Liver (tissue), 3 donors: ENCODE measurements at regions not wholly inside any gene's neighbourhood (a gene's known extent, or its start where the extent isn't known, plus 50 kb on each side); places are given as distances from the start of the nearest gene placed in this dataset.
"Not testable (repeated sequence)": the region's sequence is repeated elsewhere in the genome, so short reads cannot be mapped to it uniquely, and the experiment has no call there.

Experiments used
- EGR1 ChIP-seq, 2 donors: IDR thresholded peaks; 2 replicates each; pipeline ENCODE4 v1.6.1; 2016 to 2018; ENCODE audit warnings: antibody characterized with exemption in 2 of 2, low read depth in 2 of 2
- FOXA1 ChIP-seq: IDR thresholded peaks from 2 replicates; pipeline ENCODE4 v1.6.1; 2016; ENCODE audit warnings: antibody characterized with exemption
- GABPA ChIP-seq, 2 donors: IDR thresholded peaks in 1 of 2; conservative IDR thresholded peaks in 1 of 2; 2 replicates each; pipeline ENCODE4 v1.6.1; 2016; ENCODE audit warnings: antibody characterized with exemption in 2 of 2, mild to moderate bottlenecking in 1 of 2, moderate library complexity in 1 of 2
- RAD21 ChIP-seq, 2 donors: IDR thresholded peaks; 2 replicates each; pipeline ENCODE4 v1.6.1; 2016; ENCODE audit warnings: antibody characterized with exemption in 2 of 2, mild to moderate bottlenecking in 2 of 2
- RXRA ChIP-seq, 2 donors: IDR thresholded peaks; 2 replicates each; pipeline ENCODE4 v1.6.1; 2017 to 2018; ENCODE audit warnings: antibody characterized with exemption in 2 of 2, mild to moderate bottlenecking in 1 of 2
- SP1 ChIP-seq: IDR thresholded peaks from 2 replicates; pipeline ENCODE4 v1.6.1; 2018; ENCODE audit warnings: antibody characterized with exemption, mild to moderate bottlenecking
- YY1 ChIP-seq: IDR thresholded peaks from 2 replicates; pipeline ENCODE4 v1.6.1; 2016; ENCODE audit warnings: antibody characterized with exemption, mild to moderate bottlenecking
- TF ChIP-seq, protein P1 (sequence below): fragments of 150-350 bp; IDR thresholded peaks from 2 replicates; pipeline ENCODE4 v1.5.1; 2017; ENCODE audit warnings: improper control_type of control experiment, low read depth, low read length; ENCODE audit not compliant: missing input control
- TF ChIP-seq, protein P2 (sequence below): IDR thresholded peaks from 2 replicates; pipeline ENCODE4 v1.6.1; 2016; ENCODE audit warnings: antibody characterized with exemption, mild to moderate bottlenecking
- TF ChIP-seq, protein P3 (sequence below): IDR thresholded peaks from 2 replicates; pipeline ENCODE4 v1.6.1; 2016; ENCODE audit warnings: antibody characterized with exemption
- TF ChIP-seq, protein P4 (sequence below): IDR thresholded peaks from 2 replicates; pipeline ENCODE4 v1.6.1; 2016; ENCODE audit warnings: antibody characterized with exemption
- TF ChIP-seq, protein P5 (sequence below): IDR thresholded peaks from 2 replicates; pipeline ENCODE4 v1.6.1; 2016; ENCODE audit warnings: antibody characterized with exemption
- donor health status: healthy.
- donor health status: healthy.

DNA sequence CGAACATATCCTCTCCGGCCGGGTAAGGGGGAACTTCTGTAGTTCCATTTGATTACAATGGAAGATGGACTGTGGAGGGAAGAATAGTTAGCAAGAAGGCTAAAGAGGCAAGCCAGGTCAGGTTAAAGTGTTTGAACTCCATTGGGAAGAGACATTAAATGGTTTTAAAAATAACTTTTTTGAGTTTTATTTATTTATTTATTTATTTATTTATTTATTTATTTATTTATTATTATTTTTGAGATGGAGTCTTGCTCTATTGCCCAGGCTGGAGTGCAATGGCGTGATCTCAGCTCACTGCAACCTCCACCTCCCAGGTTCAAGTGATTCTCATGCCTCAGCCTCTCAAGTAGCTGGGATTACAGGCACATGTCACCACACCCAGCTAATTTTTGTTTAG lies 441.9 kb downstream of the TOX3 start:
- TF ChIP-seq, protein P1, sequence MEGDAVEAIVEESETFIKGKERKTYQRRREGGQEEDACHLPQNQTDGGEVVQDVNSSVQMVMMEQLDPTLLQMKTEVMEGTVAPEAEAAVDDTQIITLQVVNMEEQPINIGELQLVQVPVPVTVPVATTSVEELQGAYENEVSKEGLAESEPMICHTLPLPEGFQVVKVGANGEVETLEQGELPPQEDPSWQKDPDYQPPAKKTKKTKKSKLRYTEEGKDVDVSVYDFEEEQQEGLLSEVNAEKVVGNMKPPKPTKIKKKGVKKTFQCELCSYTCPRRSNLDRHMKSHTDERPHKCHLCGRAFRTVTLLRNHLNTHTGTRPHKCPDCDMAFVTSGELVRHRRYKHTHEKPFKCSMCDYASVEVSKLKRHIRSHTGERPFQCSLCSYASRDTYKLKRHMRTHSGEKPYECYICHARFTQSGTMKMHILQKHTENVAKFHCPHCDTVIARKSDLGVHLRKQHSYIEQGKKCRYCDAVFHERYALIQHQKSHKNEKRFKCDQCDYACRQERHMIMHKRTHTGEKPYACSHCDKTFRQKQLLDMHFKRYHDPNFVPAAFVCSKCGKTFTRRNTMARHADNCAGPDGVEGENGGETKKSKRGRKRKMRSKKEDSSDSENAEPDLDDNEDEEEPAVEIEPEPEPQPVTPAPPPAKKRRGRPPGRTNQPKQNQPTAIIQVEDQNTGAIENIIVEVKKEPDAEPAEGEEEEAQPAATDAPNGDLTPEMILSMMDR = not testable (repeated sequence)
- TF ChIP-seq SP1; GABPA (IDR thresholded peaks at IDR 0.05 in 1 of 2, conservative IDR thresholded peaks at IDR 0.05 in 1 of 2); RXRA (IDR thresholded peaks at IDR 0.05); YY1; RAD21 (IDR thresholded peaks at IDR 0.05); FOXA1; EGR1 (IDR thresholded peaks at IDR 0.05; ENCODE audit: low read depth in 2 of 2): not testable (repeated sequence)
- TF ChIP-seq, protein P2, sequence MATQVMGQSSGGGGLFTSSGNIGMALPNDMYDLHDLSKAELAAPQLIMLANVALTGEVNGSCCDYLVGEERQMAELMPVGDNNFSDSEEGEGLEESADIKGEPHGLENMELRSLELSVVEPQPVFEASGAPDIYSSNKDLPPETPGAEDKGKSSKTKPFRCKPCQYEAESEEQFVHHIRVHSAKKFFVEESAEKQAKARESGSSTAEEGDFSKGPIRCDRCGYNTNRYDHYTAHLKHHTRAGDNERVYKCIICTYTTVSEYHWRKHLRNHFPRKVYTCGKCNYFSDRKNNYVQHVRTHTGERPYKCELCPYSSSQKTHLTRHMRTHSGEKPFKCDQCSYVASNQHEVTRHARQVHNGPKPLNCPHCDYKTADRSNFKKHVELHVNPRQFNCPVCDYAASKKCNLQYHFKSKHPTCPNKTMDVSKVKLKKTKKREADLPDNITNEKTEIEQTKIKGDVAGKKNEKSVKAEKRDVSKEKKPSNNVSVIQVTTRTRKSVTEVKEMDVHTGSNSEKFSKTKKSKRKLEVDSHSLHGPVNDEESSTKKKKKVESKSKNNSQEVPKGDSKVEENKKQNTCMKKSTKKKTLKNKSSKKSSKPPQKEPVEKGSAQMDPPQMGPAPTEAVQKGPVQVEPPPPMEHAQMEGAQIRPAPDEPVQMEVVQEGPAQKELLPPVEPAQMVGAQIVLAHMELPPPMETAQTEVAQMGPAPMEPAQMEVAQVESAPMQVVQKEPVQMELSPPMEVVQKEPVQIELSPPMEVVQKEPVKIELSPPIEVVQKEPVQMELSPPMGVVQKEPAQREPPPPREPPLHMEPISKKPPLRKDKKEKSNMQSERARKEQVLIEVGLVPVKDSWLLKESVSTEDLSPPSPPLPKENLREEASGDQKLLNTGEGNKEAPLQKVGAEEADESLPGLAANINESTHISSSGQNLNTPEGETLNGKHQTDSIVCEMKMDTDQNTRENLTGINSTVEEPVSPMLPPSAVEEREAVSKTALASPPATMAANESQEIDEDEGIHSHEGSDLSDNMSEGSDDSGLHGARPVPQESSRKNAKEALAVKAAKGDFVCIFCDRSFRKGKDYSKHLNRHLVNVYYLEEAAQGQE = not testable (repeated sequence)
- TF ChIP-seq, protein P3, sequence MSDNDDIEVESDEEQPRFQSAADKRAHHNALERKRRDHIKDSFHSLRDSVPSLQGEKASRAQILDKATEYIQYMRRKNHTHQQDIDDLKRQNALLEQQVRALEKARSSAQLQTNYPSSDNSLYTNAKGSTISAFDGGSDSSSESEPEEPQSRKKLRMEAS = not testable (repeated sequence)
- TF ChIP-seq, protein P4, sequence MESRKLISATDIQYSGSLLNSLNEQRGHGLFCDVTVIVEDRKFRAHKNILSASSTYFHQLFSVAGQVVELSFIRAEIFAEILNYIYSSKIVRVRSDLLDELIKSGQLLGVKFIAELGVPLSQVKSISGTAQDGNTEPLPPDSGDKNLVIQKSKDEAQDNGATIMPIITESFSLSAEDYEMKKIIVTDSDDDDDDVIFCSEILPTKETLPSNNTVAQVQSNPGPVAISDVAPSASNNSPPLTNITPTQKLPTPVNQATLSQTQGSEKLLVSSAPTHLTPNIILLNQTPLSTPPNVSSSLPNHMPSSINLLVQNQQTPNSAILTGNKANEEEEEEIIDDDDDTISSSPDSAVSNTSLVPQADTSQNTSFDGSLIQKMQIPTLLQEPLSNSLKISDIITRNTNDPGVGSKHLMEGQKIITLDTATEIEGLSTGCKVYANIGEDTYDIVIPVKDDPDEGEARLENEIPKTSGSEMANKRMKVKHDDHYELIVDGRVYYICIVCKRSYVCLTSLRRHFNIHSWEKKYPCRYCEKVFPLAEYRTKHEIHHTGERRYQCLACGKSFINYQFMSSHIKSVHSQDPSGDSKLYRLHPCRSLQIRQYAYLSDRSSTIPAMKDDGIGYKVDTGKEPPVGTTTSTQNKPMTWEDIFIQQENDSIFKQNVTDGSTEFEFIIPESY = not testable (repeated sequence)
- TF ChIP-seq, protein P5, sequence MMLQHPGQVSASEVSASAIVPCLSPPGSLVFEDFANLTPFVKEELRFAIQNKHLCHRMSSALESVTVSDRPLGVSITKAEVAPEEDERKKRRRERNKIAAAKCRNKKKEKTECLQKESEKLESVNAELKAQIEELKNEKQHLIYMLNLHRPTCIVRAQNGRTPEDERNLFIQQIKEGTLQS = not testable (repeated sequence)
